OCI-LY1 (cell line): ENCODE measurements at regions not wholly inside any gene's neighbourhood (a gene's known extent, or its start where the extent isn't known, plus 50 kb on each side); places are given as distances from the start of the nearest gene placed in this dataset.

Experiments used
- H2AFZ ChIP-seq: fragments of 200-600 bp; sonication (generic), shearing (Covaris generic); 2 replicates; pipeline ENCODE4 v1.6.0; 2014; ENCODE audit warnings: antibody characterized with exemption, mild to moderate bottlenecking, low read length
- H3F3A ChIP-seq: fragments of 200-600 bp; sonication (generic), shearing (Covaris generic); 2 replicates; pipeline ENCODE4 v1.6.0; 2014; ENCODE audit warnings: mild to moderate bottlenecking, antibody characterized with exemption, low read length, moderate library complexity; ENCODE audit not compliant: insufficient read depth
- H3K27ac ChIP-seq: fragments of 200-600 bp; sonication (generic); 2 replicates; pipeline ENCODE4 v1.5.1; 2014; ENCODE audit warnings: low read length, mixed run types, mild to moderate bottlenecking, low read depth; ENCODE audit not compliant: poor library complexity, severe bottlenecking
- H3K27me3 ChIP-seq: fragments of 200-600 bp; sonication (generic); 2 replicates; pipeline ENCODE4 v1.6.0; 2014; ENCODE audit warnings: antibody characterized with exemption, mild to moderate bottlenecking, low read length, moderate library complexity; ENCODE audit not compliant: insufficient read depth
- H3K36me3 ChIP-seq: fragments of 200-600 bp; sonication (generic); 2 replicates; pipeline ENCODE4 v1.6.1; 2014; ENCODE audit warnings: mild to moderate bottlenecking, antibody characterized with exemption, low read length, moderate library complexity, mixed read lengths; ENCODE audit not compliant: insufficient read depth
- H3K4me1 ChIP-seq: fragments of 200-600 bp; sonication (generic); 2 replicates; pipeline ENCODE4 v1.5.1; 2014; ENCODE audit warnings: mild to moderate bottlenecking, low read length, moderate library complexity; ENCODE audit not compliant: insufficient read depth, severe bottlenecking
- H3K4me2 ChIP-seq: fragments of 200-600 bp; sonication (generic), shearing (Covaris generic); 2 replicates; pipeline ENCODE4 v1.6.1; 2014; ENCODE audit warnings: low read length
- H3K4me3 ChIP-seq: fragments of 200-600 bp; sonication (generic); 2 replicates; pipeline ENCODE4 v1.5.1; 2014; ENCODE audit warnings: low read length, low read depth, mild to moderate bottlenecking, mixed read lengths; ENCODE audit not compliant: poor library complexity, severe bottlenecking
- H3K79me2 ChIP-seq: fragments of 200-600 bp; shearing (Covaris generic); 2 replicates; pipeline ENCODE4 v1.6.1; 2016; ENCODE audit warnings: mixed run types, low read length, mixed read lengths; ENCODE audit not compliant: insufficient read depth
- H3K9ac ChIP-seq: fragments of 200-600 bp; sonication (generic), shearing (Covaris generic); 2 replicates; pipeline ENCODE4 v1.6.1; 2014; ENCODE audit warnings: mild to moderate bottlenecking, low read length, mixed read lengths
- H3K9me2 ChIP-seq: fragments of 200-600 bp; sonication (generic), shearing (Covaris generic); 2 replicates; pipeline ENCODE4 v1.6.1; 2014; ENCODE audit warnings: low read depth, mild to moderate bottlenecking, low read length, mixed read lengths
- H3K9me3 ChIP-seq: fragments of 200-600 bp; shearing (Covaris generic); 2 replicates; pipeline ENCODE4 v1.6.1; 2014; ENCODE audit warnings: low read length, mixed read lengths
- H4K20me1 ChIP-seq: fragments of 200-600 bp; sonication (generic), shearing (Covaris generic); 2 replicates; pipeline ENCODE4 v1.6.0; 2016; ENCODE audit warnings: mild to moderate bottlenecking, low read length; ENCODE audit not compliant: insufficient read depth
- CTCF ChIP-seq: fragments of 200-600 bp; sonication (generic), shearing (Covaris generic); IDR thresholded peaks from 2 replicates; pipeline ENCODE4 v1.5.1; 2017; ENCODE audit warnings: mild to moderate bottlenecking, antibody characterized with exemption, low read length, moderate library complexity, mixed read lengths
- EZH2 ChIP-seq: fragments of 200-600 bp; sonication (generic), shearing (Covaris generic); IDR thresholded peaks from 2 replicates; pipeline ENCODE4 v1.8.0; 2017; ENCODE audit warnings: borderline replicate concordance, mixed run types, mild to moderate bottlenecking, antibody characterized with exemption, low read length, moderate library complexity, mixed read lengths

DNA sequence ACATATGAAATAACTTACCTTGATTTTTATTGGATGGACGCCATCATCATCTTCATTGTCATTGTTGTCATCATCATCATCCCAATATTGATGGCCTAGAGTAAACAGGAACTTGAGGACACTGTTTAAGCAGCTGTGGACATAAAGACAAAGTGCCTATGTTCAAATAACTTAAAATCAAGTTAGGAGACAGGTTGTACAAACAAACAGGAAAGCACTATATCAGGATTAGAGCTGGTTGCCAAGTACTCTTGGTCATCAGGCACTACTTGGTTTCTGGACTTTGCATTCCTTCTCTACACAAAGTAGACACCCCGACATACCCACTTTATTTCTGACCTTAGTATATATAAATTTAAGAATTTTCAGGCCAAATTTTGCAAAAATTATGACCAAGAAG is 608.6 kb downstream of the KLHL13 start:
- H3K4me2 ChIP-seq, result no peak overlapping the region
- H3K4me3 ChIP-seq, result no peak overlapping the region
- H2AFZ ChIP-seq, result no peak overlapping the region
- H3K27ac ChIP-seq, result no peak overlapping the region
- no peaks in the 10 kb centered on the region for H3K4me1 ChIP-seq
- no peaks in the 10 kb centered on the region for H4K20me1 ChIP-seq
- no peaks in the 10 kb centered on the region for H3K27me3 ChIP-seq
- H3K9ac ChIP-seq, result no peak overlapping the region
- no peaks in the 10 kb centered on the region for H3K79me2 ChIP-seq
- no peaks in the 10 kb centered on the region for H3K9me3 ChIP-seq
- H3F3A ChIP-seq, result no peaks in the 10 kb centered on the region
- TF ChIP-seq CTCF (no peak), EZH2 (no peak)
- H3K36me3 ChIP-seq, result no peaks in the 10 kb centered on the region
- H3K9me2 ChIP-seq, result no peaks in the 10 kb centered on the region

GRCh38 chrX:117487421-117487820 is 629.2 kb downstream of the KLHL13 start:
- H3K9me3 ChIP-seq, result no peaks in the 10 kb centered on the region
- no peaks in the 10 kb centered on the region for H3K9me2 ChIP-seq
- H3K27ac ChIP-seq, result no peak overlapping the region
- TF ChIP-seq EZH2, result no peak
- no peak for TF ChIP-seq CTCF
- H4K20me1 ChIP-seq, result no peaks in the 10 kb centered on the region
- H3K27me3 ChIP-seq, result no peaks in the 10 kb centered on the region
- H3F3A ChIP-seq, result no peaks in the 10 kb centered on the region
- no peaks in the 10 kb centered on the region for H3K79me2 ChIP-seq
- no peak overlapping the region for H3K4me3 ChIP-seq
- no peak overlapping the region for H2AFZ ChIP-seq
- H3K36me3 ChIP-seq, result no peaks in the 10 kb centered on the region
- no peak overlapping the region for H3K9ac ChIP-seq
- no peaks in the 10 kb centered on the region for H3K4me1 ChIP-seq
- no peak overlapping the region for H3K4me2 ChIP-seq

- Histone ChIP-seq H3K4me2 (no peak overlapping the region), H3K36me3 (no peaks in the 10 kb centered on the region), H3K4me3 (no peak overlapping the region), H3F3A (no peaks in the 10 kb centered on the region), H3K9ac (no peak overlapping the region), H3K27me3 (no peaks in the 10 kb centered on the region), H3K9me2 (no peaks in the 10 kb centered on the region), H3K9me3 (no peaks in the 10 kb centered on the region), H3K79me2 (no peaks in the 10 kb centered on the region), H2AFZ (no peak overlapping the region), H3K27ac (no peak overlapping the region), H3K4me1 (no peaks in the 10 kb centered on the region), H4K20me1 (no peaks in the 10 kb centered on the region)
- no peak for TF ChIP-seq CTCF
Measured at GRCh38 chrX:117483950-117484349, 632.7 kb downstream of the KLHL13 start.
